ENCODE measurements at regions not wholly inside any gene's neighbourhood (a gene's known extent, or its start where the extent isn't known, plus 50 kb on each side); places are given as distances from the start of the nearest gene placed in this dataset.
"Not testable (repeated sequence)": the region's sequence is repeated elsewhere in the genome, so short reads cannot be mapped to it uniquely, and the experiment has no call there.

- no peak for DNase-seq (ENCODE audit: low spot score)
- H3K4me1 ChIP-seq (replicated peaks), result no peaks in the 10 kb centered on the region
- TF ChIP-seq CTCF (IDR thresholded peaks at IDR 0.05) (no peak), POLR2AphosphoS5 (IDR thresholded peaks at IDR 0.05) (no peak), POLR2A (IDR thresholded peaks at IDR 0.05) (no peak)
- no peaks in the 10 kb centered on the region for H3K36me3 ChIP-seq
- no peak overlapping the region for H3K27ac ChIP-seq
- intact Hi-C loops (cut with DNase I), result no loop called here
- no peaks in the 10 kb centered on the region for H3K27me3 ChIP-seq (replicated peaks; ENCODE audit: insufficient read depth)
- H3K9me3 ChIP-seq, result no peaks in the 10 kb centered on the region
- H3K4me3 ChIP-seq, result no peak overlapping the region
These were observed 163.3 kb upstream of the CTSO start for GRCh38 chr4:156116991-156117390.

DNA sequence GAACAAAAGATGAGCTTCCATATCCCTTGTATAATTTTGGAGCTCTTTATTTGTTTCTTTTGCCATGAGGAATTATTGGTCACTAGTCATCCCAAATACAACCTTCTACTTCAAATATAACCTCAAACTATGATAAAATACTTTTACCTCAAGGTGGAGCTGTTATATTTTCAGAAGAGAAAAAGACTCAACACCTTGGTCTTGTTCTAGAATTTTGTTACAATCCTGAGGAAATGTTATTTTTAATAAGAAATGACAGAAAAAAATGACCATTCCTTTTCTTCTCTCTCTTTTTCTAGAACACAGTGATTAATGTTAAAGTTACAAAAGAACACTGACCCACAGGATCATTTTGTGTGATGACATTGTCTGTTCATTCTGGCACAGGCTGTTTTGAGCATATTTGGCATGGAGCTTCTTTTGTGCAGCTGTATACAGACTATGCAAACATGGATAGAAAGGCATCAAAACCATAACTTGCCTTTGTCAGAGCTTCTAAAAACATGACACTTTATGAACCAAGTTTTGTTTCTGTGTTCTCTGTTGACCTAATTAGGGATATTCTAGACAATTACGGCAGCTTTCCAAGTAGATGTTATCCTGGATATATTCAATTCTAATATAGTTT is 159.6 kb upstream of the CTSO start:
- no peaks in the 10 kb centered on the region for H3K4me1 ChIP-seq (replicated peaks)
- H3K36me3 ChIP-seq, result no peaks in the 10 kb centered on the region
- H3K27me3 ChIP-seq (replicated peaks; ENCODE audit: insufficient read depth), result no peaks in the 10 kb centered on the region
- TF ChIP-seq POLR2A (IDR thresholded peaks at IDR 0.05), result no peak
- TF ChIP-seq CTCF (IDR thresholded peaks at IDR 0.05), result no peak
- TF ChIP-seq POLR2AphosphoS5 (IDR thresholded peaks at IDR 0.05), result no peak
- DNase-seq (ENCODE audit: low spot score), result no peak
- WGBS, result 10% methylated on average over 1 of the region's 1 CpG
- no peaks in the 10 kb centered on the region for H3K9me3 ChIP-seq
- no peak overlapping the region for H3K27ac ChIP-seq
- H3K4me3 ChIP-seq, result no peak overlapping the region
- intact Hi-C loops (cut with DNase I), result no loop called here

DNA sequence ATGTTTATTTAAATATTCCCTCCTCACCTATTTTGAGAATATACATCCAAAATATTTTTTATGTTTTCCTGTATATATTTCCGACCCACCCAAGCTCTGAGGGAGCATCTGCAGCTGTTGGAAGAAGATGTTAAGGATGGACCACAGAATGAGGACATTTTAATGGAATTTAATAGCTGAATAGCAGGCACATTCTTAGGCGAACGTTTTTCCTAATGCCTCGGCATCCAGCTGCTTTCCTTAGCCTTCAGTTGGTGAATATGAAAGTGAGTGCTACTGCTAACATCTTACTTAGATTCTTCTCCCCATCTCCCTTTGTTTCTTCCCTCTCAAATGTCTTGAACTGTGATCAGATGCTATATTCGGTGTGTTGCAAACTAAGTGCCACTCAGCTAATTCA is 158.0 kb upstream of the CTSO start:
- DNase-seq (ENCODE audit: low spot score), result no peak
- Histone ChIP-seq H3K9me3 (no peaks in the 10 kb centered on the region), H3K4me3 (no peak overlapping the region), H3K27ac (no peak overlapping the region), H3K4me1 (replicated peaks) (no peaks in the 10 kb centered on the region), H3K36me3 (no peaks in the 10 kb centered on the region), H3K27me3 (replicated peaks; ENCODE audit: insufficient read depth) (no peaks in the 10 kb centered on the region)
- 54% methylated on average over 5 of the region's 5 CpGs for WGBS
- intact Hi-C loops (cut with DNase I), result no loop called here
- TF ChIP-seq POLR2A (IDR thresholded peaks at IDR 0.05) (no peak), CTCF (IDR thresholded peaks at IDR 0.05) (no peak), POLR2AphosphoS5 (IDR thresholded peaks at IDR 0.05) (no peak)

GRCh38 chr4:156109943-156110900 is 156.6 kb upstream of the CTSO start:
- 31% methylated on average over 11 of the region's 11 CpGs for WGBS
- intact Hi-C loops (cut with DNase I), result no loop called here
- TF ChIP-seq POLR2A (IDR thresholded peaks at IDR 0.05) (no peak), POLR2AphosphoS5 (IDR thresholded peaks at IDR 0.05) (no peak), CTCF (IDR thresholded peaks at IDR 0.05) (no peak)

GRCh38 chr4:156109087-156109486 is 155.4 kb upstream of the CTSO start:
- DNase-seq (ENCODE audit: low spot score); H3K27me3 ChIP-seq (replicated peaks; ENCODE audit: insufficient read depth); H3K9me3 ChIP-seq; intact Hi-C loops (cut with DNase I); H3K4me1 ChIP-seq (replicated peaks); H3K4me3 ChIP-seq; H3K27ac ChIP-seq; H3K36me3 ChIP-seq: not testable (repeated sequence)
- 94% methylated on average over 1 of the region's 1 CpG for WGBS

More at GRCh38 chr4:156109943-156110900, 156.6 kb upstream of the CTSO start:
- Histone ChIP-seq H3K27me3 (replicated peaks; ENCODE audit: insufficient read depth) (no peaks in the 10 kb centered on the region), H3K27ac (no peak overlapping the region), H3K36me3 (no peaks in the 10 kb centered on the region), H3K9me3 (no peaks in the 10 kb centered on the region), H3K4me1 (replicated peaks) (no peaks in the 10 kb centered on the region), H3K4me3 (no peak overlapping the region)
- peak; percentile 29 for DNase-seq (ENCODE audit: low spot score)

Data from prostate gland (tissue), 2 donors.